NCI-H1105 treated with DMSO at 0.1 percent for 48 hours (cell line): ENCODE measurements at regions not wholly inside any gene's neighbourhood (a gene's known extent, or its start where the extent isn't known, plus 50 kb on each side); places are given as distances from the start of the nearest gene placed in this dataset.
"Not testable (repeated sequence)": the region's sequence is repeated elsewhere in the genome, so short reads cannot be mapped to it uniquely, and the experiment has no call there.

Experiments used
- DNase-seq: peaks from one replicate; lab custom pipeline; 2025; lab: John Stamatoyannopoulos, UW

GRCh38 chr12:30203981-30204380 lies 420.2 kb upstream of the TMTC1 start:
- DNase-seq, result no peak

GRCh38 chr12:30202521-30203254 lies 418.9 kb upstream of the TMTC1 start:
- DNase-seq, result no peak

- no peak for DNase-seq
These were observed 417.8 kb upstream of the TMTC1 start for GRCh38 chr12:30201301-30202160.

GRCh38 chr12:30200864-30201263 lies 417.1 kb upstream of the TMTC1 start:
- DNase-seq, result no peak

- DNase-seq, result no peak
These were observed 413.8 kb upstream of the TMTC1 start for GRCh38 chr12:30197392-30198057.

GRCh38 chr12:30191696-30192455 lies 408.1 kb upstream of the TMTC1 start:
- no peak for DNase-seq

- DNase-seq, result no peak
These were observed 405.0 kb upstream of the TMTC1 start for GRCh38 chr12:30188602-30189326.

- no peak for DNase-seq
These were observed 403.7 kb upstream of the TMTC1 start for GRCh38 chr12:30187426-30187825.

GRCh38 chr12:30181334-30181733 lies 397.6 kb upstream of the TMTC1 start:
- no peak for DNase-seq

- DNase-seq, result no peak
These were observed 396.9 kb upstream of the TMTC1 start for GRCh38 chr12:30180602-30181001.

GRCh38 chr12:30178916-30179315 lies 395.2 kb upstream of the TMTC1 start:
- DNase-seq, result no peak

GRCh38 chr12:30169839-30170591 lies 386.3 kb upstream of the TMTC1 start:
- no peak for DNase-seq

GRCh38 chr12:30166006-30166795 lies 382.5 kb upstream of the TMTC1 start:
- DNase-seq, result no peak

- no peak for DNase-seq
These were observed 380.9 kb upstream of the TMTC1 start for GRCh38 chr12:30164382-30165318.

- DNase-seq, result not testable (repeated sequence)
These were observed 373.1 kb upstream of the TMTC1 start for GRCh38 chr12:30156833-30157232.

- DNase-seq, result no peak
These were observed 371.4 kb upstream of the TMTC1 start for GRCh38 chr12:30155001-30155730.

- DNase-seq, result no peak
These were observed 370.2 kb upstream of the TMTC1 start for GRCh38 chr12:30153981-30154380.

GRCh38 chr12:30152705-30153104 lies 369.0 kb upstream of the TMTC1 start:
- peak; percentile 34 for DNase-seq
